HG03139 (cell line): ENCODE measurements at regions not wholly inside any gene's neighbourhood (a gene's known extent, or its start where the extent isn't known, plus 50 kb on each side); places are given as distances from the start of the nearest gene placed in this dataset.
"Not testable (repeated sequence)": the region's sequence is repeated elsewhere in the genome, so short reads cannot be mapped to it uniquely, and the experiment has no call there.

Experiments
- ATAC-seq: cut with Tn5 transposase; IDR thresholded peaks from one replicate; pipeline ENCODE4 v1.9.1; 2021; ENCODE audit not compliant: unreplicated experiment

DNA sequence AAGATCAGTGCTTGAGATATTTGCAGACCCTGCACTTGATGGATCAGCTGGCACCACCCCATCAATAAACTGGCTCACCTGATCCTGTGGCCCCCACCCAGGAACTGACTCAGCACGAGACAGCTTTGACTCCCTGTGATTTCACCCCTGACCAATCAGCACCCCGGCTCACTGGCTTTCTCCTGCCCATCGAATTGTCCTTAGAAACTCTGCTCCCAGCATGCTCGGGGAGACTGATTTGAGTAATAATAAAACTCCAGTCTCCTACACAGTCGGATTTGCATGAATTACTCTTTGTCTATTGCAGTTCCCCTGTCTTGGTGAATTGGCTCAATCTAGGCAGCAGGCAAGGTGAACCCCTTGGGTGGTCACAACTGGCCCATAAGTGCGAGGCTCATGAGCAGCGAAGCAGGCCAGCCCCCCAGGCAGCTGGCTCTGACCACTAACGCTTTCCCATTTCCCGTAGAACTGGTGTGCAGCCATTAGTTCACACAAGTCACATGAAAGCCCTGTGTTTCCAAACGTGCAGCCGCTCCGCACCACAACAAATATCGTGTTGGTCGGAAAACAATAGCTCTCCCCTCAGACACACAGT is 79.6 kb downstream of the RSPH3 start:
- no peak for ATAC-seq

- ATAC-seq: no peak
These were observed 80.1 kb downstream of the RSPH3 start for GRCh38 chr6:158919865-158920264.

DNA sequence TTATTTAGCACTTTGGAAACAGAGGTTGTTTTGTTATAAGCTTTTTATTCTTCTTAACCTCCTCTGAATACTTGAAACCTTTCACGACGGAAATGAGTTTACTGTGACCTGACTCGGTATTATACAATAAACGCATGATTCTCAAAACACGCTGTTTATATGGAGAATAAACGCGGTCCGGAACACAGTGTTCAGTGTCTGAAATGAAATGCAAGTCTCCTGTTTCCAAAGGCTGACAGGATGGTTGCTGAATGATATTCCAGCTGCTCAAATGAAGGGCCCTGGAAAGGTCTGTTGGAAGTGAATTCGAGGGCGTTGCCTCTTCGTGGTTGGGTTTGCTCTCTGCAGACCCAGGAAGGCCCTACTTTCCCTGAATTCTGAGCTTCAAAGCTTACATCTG is 83.4 kb downstream of the RSPH3 start:
- ATAC-seq: no peak

GRCh38 chr6:158914923-158915322 is 85.1 kb downstream of the RSPH3 start:
- no peak for ATAC-seq

- ATAC-seq: no peak
These were observed 86.4 kb downstream of the RSPH3 start for GRCh38 chr6:158913580-158913979.

DNA sequence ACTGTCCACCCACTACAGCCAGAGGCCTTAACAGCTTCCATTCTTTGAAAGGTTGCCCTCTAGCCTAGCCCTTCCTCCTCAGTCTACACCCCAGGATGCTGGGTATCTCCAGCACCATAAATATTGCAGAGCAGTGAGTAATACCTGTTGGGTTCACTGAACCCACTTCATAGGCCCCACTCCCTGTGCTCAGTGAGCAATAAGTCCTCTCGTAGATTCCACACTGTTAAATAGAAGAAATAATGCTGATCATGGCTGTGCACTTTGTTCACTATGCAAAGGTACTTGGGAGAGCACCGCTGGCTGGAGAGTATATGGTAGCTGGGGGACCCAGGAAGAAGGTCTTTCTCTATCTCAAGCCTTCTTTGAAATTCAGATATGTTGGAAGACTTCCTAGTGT is 87.3 kb downstream of the RSPH3 start:
- no peak for ATAC-seq

GRCh38 chr6:158911746-158912480 is 88.1 kb downstream of the RSPH3 start:
- peak; percentile 45 for ATAC-seq

GRCh38 chr6:158910484-158911440 is 89.2 kb downstream of the RSPH3 start:
- ATAC-seq: no peak

DNA sequence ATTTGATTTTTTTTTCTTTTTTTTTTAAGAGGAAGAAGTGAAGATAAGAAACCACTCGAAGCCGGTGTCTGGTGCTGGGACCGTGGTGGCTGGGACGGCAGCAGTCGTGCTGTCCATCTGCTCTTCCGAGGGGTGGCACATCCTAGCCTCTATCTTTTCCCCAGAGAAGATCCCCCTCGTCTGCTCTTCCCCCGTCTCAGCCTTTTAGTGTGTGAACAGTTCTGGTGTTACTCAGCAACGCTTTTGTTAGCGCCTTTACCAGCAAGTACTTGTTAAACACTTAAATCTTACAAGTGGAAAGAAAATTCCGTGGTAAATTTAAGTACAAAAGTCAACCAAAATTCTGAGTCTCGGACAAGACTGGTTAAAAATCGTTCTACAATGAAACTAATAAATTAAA is 90.1 kb downstream of the RSPH3 start:
- no peak for ATAC-seq

DNA sequence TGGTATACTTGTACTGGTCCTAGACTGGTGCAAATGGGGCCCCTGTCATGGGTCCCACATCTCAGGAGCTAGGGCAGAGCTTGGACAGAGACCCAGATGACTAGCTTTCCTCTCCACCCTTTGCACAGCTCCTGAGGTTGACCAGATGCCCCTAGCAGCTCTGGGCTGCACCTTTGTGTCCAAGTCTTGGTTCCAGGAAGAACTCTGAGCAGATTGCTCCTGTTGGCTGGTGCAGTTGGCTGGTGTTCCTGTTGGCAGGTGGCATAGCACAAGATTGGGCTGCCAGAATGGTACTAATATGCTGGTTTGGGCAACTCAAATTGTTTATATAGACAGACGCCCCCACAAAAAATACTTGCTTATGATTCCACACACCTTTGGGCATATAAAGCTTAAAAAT is 89.4 kb upstream of the EZR start:
- no peak for ATAC-seq

GRCh38 chr6:158907931-158908330 is 88.8 kb upstream of the EZR start:
- ATAC-seq: no peak

DNA sequence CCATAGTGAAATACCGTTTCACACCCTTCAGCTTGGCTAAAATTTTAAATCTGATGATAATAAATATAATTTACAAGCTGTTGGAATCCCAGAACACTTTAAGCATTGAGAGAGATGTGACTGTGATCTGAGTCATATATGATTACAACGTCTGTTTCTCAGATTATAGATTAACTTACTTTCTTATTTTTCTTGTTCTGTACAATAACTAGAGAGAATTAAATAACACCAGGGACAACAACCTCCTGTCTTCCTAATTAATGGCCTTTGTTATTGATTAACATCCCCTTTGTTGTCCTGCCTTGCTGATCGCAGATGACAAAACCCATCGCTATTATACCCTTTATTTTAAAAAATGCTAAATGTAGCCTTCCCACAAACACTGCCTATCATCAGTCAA is 87.8 kb upstream of the EZR start:
- no peak for ATAC-seq

DNA sequence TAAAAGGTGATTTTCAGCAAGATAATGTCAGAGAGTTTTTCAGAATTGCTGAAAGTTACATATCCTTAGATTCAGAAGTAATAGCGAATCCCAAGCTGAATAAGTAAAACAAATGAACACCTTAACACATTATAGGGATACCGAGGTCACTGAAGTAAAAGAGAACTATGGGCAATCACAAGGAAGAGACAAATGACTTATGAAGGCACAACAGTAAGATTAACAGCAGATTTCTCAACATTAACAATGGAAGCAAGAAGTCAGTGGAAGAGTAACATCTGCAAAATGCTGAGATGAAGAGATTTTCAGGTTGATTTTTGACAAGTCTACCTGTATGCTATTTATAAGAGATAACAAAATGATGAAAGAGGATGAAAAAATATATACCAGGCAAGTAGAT is 86.1 kb upstream of the EZR start:
- no peak for ATAC-seq

DNA sequence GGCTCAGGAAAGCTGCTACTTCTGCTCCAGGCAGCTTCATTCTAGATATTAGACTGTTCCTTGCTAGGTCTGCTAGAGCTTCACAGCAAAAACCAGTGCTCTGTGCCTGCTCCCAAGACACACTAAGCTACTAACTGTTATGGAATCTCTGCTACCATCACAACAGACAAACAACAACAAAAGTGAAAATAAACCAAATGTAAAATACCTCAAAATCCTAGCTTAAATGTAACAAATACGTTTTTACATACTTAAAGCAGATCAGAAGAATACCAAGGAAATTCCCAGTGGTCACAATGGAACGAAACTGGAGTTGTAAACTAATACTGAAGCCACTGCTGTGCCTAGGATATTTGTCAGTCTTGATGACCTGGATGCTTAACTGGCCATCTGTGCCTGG is 84.6 kb upstream of the EZR start:
- ATAC-seq: no peak

GRCh38 chr6:158900663-158901312 is 81.6 kb upstream of the EZR start:
- no peak for ATAC-seq

- no peak for ATAC-seq
These were observed 78.1 kb upstream of the EZR start for GRCh38 chr6:158897236-158897635.

GRCh38 chr6:158895661-158896060 is 76.5 kb upstream of the EZR start:
- no peak for ATAC-seq

GRCh38 chr6:158894193-158894592 is 75.0 kb upstream of the EZR start:
- ATAC-seq: no peak

- ATAC-seq: no peak
These were observed 73.1 kb upstream of the EZR start for GRCh38 chr6:158892266-158892665.

- not testable (repeated sequence) for ATAC-seq
These were observed 72.4 kb upstream of the EZR start for GRCh38 chr6:158891560-158891959.

GRCh38 chr6:158888171-158888570 is 69.0 kb upstream of the EZR start:
- ATAC-seq: not testable (repeated sequence)
